ENCODE measurements at regions not wholly inside any gene's neighbourhood (a gene's known extent, or its start where the extent isn't known, plus 50 kb on each side); places are given as distances from the start of the nearest gene placed in this dataset.
"Not testable (repeated sequence)": the region's sequence is repeated elsewhere in the genome, so short reads cannot be mapped to it uniquely, and the experiment has no call there.

DNA sequence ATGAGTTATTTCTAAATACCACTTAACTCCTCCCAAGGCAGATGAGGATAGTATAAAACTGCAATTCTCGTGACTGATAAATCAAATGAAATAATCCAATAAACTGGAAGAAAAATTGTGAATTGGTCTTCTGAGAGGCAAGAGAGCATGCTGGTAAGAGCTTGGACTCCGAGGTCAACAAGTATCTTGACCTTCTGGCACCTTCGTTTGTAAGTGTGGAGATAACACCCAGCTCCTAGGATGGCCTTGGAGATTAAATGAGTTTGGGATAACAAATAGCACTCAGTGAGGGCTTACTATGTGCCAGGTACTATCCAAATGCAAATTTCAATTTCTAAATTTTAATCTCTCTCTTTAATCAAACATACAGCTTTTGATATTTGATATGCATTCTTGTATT, 866.3 kb upstream of the WWC1 start:
- no peak overlapping the region for H3K9ac ChIP-seq (ENCODE audit: low read length)
- H3F3A ChIP-seq (ENCODE audit: insufficient read depth, low read length, poor library complexity, severe bottlenecking): no peaks in the 10 kb centered on the region
- no peaks in the 10 kb centered on the region for H4K20me1 ChIP-seq (ENCODE audit: insufficient read depth)
- TF ChIP-seq EP300 (conservative IDR thresholded peaks at IDR 0.05; ENCODE audit: poor library complexity, severe bottlenecking) (no peak), EZH2 (IDR thresholded peaks at IDR 0.05; ENCODE audit: borderline replicate concordance, insufficient read depth, low read length, poor library complexity, severe bottlenecking) (no peak), TAF1 (IDR thresholded peaks at IDR 0.05; ENCODE audit: low read depth) (no peak), MXI1 (conservative IDR thresholded peaks at IDR 0.05; ENCODE audit: poor library complexity, severe bottlenecking) (no peak), RAD21 (conservative IDR thresholded peaks at IDR 0.05) (no peak), POLR2AphosphoS5 (IDR thresholded peaks at IDR 0.05) (no peak), SMC3 (conservative IDR thresholded peaks at IDR 0.05; ENCODE audit: poor library complexity) (no peak)
- TF ChIP-seq, protein P1, sequence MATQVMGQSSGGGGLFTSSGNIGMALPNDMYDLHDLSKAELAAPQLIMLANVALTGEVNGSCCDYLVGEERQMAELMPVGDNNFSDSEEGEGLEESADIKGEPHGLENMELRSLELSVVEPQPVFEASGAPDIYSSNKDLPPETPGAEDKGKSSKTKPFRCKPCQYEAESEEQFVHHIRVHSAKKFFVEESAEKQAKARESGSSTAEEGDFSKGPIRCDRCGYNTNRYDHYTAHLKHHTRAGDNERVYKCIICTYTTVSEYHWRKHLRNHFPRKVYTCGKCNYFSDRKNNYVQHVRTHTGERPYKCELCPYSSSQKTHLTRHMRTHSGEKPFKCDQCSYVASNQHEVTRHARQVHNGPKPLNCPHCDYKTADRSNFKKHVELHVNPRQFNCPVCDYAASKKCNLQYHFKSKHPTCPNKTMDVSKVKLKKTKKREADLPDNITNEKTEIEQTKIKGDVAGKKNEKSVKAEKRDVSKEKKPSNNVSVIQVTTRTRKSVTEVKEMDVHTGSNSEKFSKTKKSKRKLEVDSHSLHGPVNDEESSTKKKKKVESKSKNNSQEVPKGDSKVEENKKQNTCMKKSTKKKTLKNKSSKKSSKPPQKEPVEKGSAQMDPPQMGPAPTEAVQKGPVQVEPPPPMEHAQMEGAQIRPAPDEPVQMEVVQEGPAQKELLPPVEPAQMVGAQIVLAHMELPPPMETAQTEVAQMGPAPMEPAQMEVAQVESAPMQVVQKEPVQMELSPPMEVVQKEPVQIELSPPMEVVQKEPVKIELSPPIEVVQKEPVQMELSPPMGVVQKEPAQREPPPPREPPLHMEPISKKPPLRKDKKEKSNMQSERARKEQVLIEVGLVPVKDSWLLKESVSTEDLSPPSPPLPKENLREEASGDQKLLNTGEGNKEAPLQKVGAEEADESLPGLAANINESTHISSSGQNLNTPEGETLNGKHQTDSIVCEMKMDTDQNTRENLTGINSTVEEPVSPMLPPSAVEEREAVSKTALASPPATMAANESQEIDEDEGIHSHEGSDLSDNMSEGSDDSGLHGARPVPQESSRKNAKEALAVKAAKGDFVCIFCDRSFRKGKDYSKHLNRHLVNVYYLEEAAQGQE (IDR thresholded peaks at IDR 0.05; ENCODE audit: borderline replicate concordance): no peak
- TF ChIP-seq, protein P2, sequence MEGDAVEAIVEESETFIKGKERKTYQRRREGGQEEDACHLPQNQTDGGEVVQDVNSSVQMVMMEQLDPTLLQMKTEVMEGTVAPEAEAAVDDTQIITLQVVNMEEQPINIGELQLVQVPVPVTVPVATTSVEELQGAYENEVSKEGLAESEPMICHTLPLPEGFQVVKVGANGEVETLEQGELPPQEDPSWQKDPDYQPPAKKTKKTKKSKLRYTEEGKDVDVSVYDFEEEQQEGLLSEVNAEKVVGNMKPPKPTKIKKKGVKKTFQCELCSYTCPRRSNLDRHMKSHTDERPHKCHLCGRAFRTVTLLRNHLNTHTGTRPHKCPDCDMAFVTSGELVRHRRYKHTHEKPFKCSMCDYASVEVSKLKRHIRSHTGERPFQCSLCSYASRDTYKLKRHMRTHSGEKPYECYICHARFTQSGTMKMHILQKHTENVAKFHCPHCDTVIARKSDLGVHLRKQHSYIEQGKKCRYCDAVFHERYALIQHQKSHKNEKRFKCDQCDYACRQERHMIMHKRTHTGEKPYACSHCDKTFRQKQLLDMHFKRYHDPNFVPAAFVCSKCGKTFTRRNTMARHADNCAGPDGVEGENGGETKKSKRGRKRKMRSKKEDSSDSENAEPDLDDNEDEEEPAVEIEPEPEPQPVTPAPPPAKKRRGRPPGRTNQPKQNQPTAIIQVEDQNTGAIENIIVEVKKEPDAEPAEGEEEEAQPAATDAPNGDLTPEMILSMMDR (IDR thresholded peaks at IDR 0.05; ENCODE audit: poor library complexity, severe bottlenecking): no peak
- no peak overlapping the region for H3K27ac ChIP-seq (ENCODE audit: low read length)
- no peaks in the 10 kb centered on the region for H3K9me3 ChIP-seq (ENCODE audit: low read length)
- no peak overlapping the region for H3K4me3 ChIP-seq (ENCODE audit: low read length)
- H2AFZ ChIP-seq (ENCODE audit: low read depth, low read length): no peak overlapping the region
- H3K27me3 ChIP-seq (ENCODE audit: insufficient read depth, low read depth, low read length): no peaks in the 10 kb centered on the region
- no peak overlapping the region for H3K4me2 ChIP-seq (ENCODE audit: low read length)
- no peaks in the 10 kb centered on the region for H3K79me2 ChIP-seq (replicated peaks; ENCODE audit: insufficient read depth, low read length)
- H3K36me3 ChIP-seq (ENCODE audit: insufficient read depth, low read length): no peaks in the 10 kb centered on the region
- no peaks in the 10 kb centered on the region for H3K9me2 ChIP-seq (ENCODE audit: insufficient read depth, low read length)

DNA sequence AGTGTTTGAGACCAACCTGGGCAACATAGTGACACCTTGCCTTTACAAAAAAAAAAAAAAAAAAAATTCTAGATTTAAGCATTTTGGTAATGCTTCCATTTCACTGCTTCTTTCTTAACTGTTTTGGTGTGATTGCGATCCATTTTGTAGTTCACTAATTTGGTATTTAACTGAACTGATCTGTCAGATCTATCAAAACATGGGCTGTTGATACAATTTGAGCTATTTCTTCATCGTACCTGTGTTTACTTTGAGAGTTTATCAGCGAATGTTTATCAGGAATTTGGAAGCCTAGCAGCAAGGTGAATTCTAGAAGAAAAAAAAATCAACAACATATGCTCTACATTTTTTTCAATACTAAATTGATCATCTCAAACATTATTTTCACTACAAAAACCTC, 864.9 kb upstream of the WWC1 start:
- H3F3A ChIP-seq (ENCODE audit: insufficient read depth, low read length, poor library complexity, severe bottlenecking): no peaks in the 10 kb centered on the region
- H3K9me3 ChIP-seq (ENCODE audit: low read length): no peaks in the 10 kb centered on the region
- no peaks in the 10 kb centered on the region for H3K9me2 ChIP-seq (ENCODE audit: insufficient read depth, low read length)
- no peaks in the 10 kb centered on the region for H4K20me1 ChIP-seq (ENCODE audit: insufficient read depth)
- no peaks in the 10 kb centered on the region for H3K36me3 ChIP-seq (ENCODE audit: insufficient read depth, low read length)
- no peak overlapping the region for H3K4me3 ChIP-seq (ENCODE audit: low read length)
- no peak overlapping the region for H3K9ac ChIP-seq (ENCODE audit: low read length)
- H3K4me2 ChIP-seq (ENCODE audit: low read length): no peak overlapping the region
- H3K27me3 ChIP-seq (ENCODE audit: insufficient read depth, low read depth, low read length): no peaks in the 10 kb centered on the region
- TF ChIP-seq EP300 (conservative IDR thresholded peaks at IDR 0.05; ENCODE audit: poor library complexity, severe bottlenecking): no peak
- TF ChIP-seq POLR2AphosphoS5 (IDR thresholded peaks at IDR 0.05): no peak
- TF ChIP-seq, protein P1 (IDR thresholded peaks at IDR 0.05; ENCODE audit: borderline replicate concordance): no peak
- TF ChIP-seq, protein P2 (IDR thresholded peaks at IDR 0.05; ENCODE audit: poor library complexity, severe bottlenecking): no peak
- TF ChIP-seq EZH2 (IDR thresholded peaks at IDR 0.05; ENCODE audit: borderline replicate concordance, insufficient read depth, low read length, poor library complexity, severe bottlenecking): no peak
- TF ChIP-seq RAD21 (conservative IDR thresholded peaks at IDR 0.05): no peak
- TF ChIP-seq TAF1 (IDR thresholded peaks at IDR 0.05; ENCODE audit: low read depth): no peak
- no peak for TF ChIP-seq SMC3 (conservative IDR thresholded peaks at IDR 0.05; ENCODE audit: poor library complexity)
- TF ChIP-seq MXI1 (conservative IDR thresholded peaks at IDR 0.05; ENCODE audit: poor library complexity, severe bottlenecking): no peak
- H2AFZ ChIP-seq (ENCODE audit: low read depth, low read length): no peak overlapping the region
- no peaks in the 10 kb centered on the region for H3K79me2 ChIP-seq (replicated peaks; ENCODE audit: insufficient read depth, low read length)
- no peak overlapping the region for H3K27ac ChIP-seq (ENCODE audit: low read length)

DNA sequence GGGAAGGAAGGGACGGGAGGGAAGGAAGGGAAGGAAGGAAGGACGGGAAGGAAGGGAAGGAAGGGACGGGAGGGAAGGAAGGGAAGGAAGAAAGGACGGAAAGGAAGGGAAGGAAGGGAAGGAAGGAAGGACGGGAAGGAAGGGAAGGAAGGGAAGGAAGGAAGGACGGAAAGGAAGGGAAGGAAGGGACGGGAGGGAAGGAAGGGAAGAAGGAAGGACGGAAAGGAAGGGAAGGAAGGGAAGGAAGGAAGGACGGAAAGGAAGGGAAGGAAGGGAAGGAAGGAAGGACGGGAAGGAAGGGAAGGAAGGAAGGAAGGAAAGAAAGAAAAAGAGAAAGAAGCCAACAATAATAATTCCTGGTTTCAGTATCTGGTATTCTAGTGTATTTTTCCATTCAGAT, 863.8 kb upstream of the WWC1 start:
- H3K4me2 ChIP-seq (ENCODE audit: low read length); H3K36me3 ChIP-seq (ENCODE audit: insufficient read depth, low read length); H3K27me3 ChIP-seq (ENCODE audit: insufficient read depth, low read depth, low read length); H4K20me1 ChIP-seq (ENCODE audit: insufficient read depth); H3K27ac ChIP-seq (ENCODE audit: low read length); H3K79me2 ChIP-seq (replicated peaks; ENCODE audit: insufficient read depth, low read length); H3K9me2 ChIP-seq (ENCODE audit: insufficient read depth, low read length); H2AFZ ChIP-seq (ENCODE audit: low read depth, low read length); H3K9me3 ChIP-seq (ENCODE audit: low read length); H3K9ac ChIP-seq (ENCODE audit: low read length); H3K4me3 ChIP-seq (ENCODE audit: low read length); H3F3A ChIP-seq (ENCODE audit: insufficient read depth, low read length, poor library complexity, severe bottlenecking): not testable (repeated sequence)
